ENCODE measurements at regions not wholly inside any gene's neighbourhood (a gene's known extent, or its start where the extent isn't known, plus 50 kb on each side); places are given as distances from the start of the nearest gene placed in this dataset.

DNA sequence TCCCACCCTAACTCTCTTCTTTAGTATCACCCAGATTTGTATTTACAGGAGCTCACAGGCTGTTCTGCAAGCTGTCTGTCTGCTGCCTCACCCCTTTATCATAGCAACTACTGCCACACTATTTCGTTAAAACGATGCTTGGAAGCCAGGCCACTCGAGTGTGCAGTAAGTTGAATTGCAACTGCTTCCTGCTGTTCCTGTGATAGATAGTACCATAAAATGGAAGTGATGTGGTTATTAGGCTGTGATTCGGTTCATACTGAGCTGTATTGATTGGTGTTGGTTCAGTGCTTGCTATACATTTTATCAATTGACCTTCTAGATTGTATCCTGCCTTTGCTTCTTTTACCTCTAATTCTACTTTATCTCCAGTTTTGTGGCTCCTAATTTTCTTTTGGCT lies 325.4 kb downstream of the RNF144B start:
- H3K27ac Mint-ChIP-seq: no peak overlapping the region
- H3K9me3 Mint-ChIP-seq: peaks cover 6% of the 10 kb centered on the region
- H3K4me1 Mint-ChIP-seq: no peaks in the 10 kb centered on the region
- POLR2A ChIA-PET: no interaction called here
- H3K4me3 Mint-ChIP-seq: no peak overlapping the region
- no peaks in the 10 kb centered on the region for H3K27me3 Mint-ChIP-seq
- H3K36me3 Mint-ChIP-seq: no peaks in the 10 kb centered on the region
- no peak for ATAC-seq (ENCODE audit: low read depth)
- DNase-seq: no peak

GRCh38 chr6:18720075-18720474 lies 332.9 kb downstream of the RNF144B start:
- no peaks in the 10 kb centered on the region for H3K27me3 Mint-ChIP-seq
- peaks cover 4% of the 10 kb centered on the region for H3K9me3 Mint-ChIP-seq
- DNase-seq: no peak
- no peak overlapping the region for H3K4me3 Mint-ChIP-seq
- ATAC-seq (ENCODE audit: low read depth): no peak
- no peak overlapping the region for H3K27ac Mint-ChIP-seq
- H3K36me3 Mint-ChIP-seq: no peaks in the 10 kb centered on the region
- no peaks in the 10 kb centered on the region for H3K4me1 Mint-ChIP-seq
- POLR2A ChIA-PET: no interaction called here

GRCh38 chr6:18724056-18724455 lies 336.9 kb downstream of the RNF144B start:
- Mint-ChIP-seq H3K4me3 (no peak overlapping the region), H3K27me3 (no peaks in the 10 kb centered on the region), H3K36me3 (no peaks in the 10 kb centered on the region), H3K27ac (no peak overlapping the region), H3K4me1 (no peaks in the 10 kb centered on the region), H3K9me3 (peaks cover 4% of the 10 kb centered on the region)
- POLR2A ChIA-PET: no interaction called here
- ATAC-seq (ENCODE audit: low read depth) (no peak), DNase-seq (no peak)

DNA sequence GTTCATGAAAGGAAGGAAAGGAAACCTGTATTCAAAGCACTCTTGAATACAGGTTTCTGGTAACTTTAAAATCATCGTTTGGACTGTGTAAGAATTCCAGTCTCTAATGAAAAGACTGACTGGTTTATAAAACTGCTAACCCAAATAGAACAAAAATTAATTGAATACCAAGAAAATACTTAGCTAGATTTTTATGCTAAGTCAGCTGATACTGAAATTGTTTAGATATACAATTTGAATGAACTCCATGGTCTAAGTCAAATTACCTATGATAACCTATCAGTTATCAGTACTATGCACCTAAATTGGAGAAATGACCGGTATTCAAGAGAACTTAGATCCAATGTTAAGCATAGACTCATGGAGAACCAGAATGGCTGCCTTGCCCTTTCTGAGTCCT lies 338.3 kb downstream of the RNF144B start:
- POLR2A ChIA-PET: no interaction called here
- DNase-seq (no peak), ATAC-seq (ENCODE audit: low read depth) (no peak)
- Mint-ChIP-seq H3K36me3 (no peaks in the 10 kb centered on the region), H3K27me3 (no peaks in the 10 kb centered on the region), H3K9me3 (peaks cover 4% of the 10 kb centered on the region), H3K4me1 (no peaks in the 10 kb centered on the region), H3K4me3 (no peak overlapping the region), H3K27ac (no peak overlapping the region)

DNA sequence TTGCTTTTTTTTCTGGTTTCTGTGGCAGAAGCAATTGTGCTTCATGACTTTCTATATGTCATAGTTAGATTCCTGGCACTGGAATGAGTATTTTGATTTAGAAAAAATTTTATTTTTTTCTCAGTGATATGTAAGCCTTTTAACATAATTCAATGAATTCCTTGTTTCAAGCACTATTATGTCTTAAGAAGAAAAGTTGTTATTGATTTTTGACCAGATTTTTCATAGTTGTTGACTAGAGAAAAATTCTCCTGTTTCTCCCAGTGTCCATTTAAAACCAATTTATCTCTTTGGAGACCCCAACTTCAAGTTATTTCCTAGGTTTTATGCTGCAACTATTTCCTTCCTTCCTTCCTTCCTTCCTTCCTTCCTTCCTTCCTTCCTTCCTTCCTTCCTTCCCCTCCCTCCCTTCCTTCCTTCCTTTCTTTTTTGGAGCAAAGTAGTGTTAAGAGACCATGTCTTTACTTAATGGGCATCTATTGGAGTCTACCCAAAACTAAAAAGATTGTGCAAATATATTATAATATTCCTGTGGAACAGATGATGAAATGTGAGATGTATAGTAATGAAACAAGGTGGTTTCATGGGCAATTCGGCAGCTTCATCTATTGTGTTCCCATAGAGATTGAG lies 346.9 kb downstream of the RNF144B start:
- Mint-ChIP-seq H3K36me3 (no peaks in the 10 kb centered on the region), H3K9me3 (no peaks in the 10 kb centered on the region), H3K4me1 (no peaks in the 10 kb centered on the region), H3K27me3 (no peaks in the 10 kb centered on the region), H3K27ac (no peak overlapping the region), H3K4me3 (no peak overlapping the region)
- POLR2A ChIA-PET: no interaction called here
- no peak for DNase-seq
- ATAC-seq (ENCODE audit: low read depth): no peak

- ATAC-seq (ENCODE audit: low read depth) (no peak), DNase-seq (no peak)
- H3K36me3 Mint-ChIP-seq: no peaks in the 10 kb centered on the region
- no peak overlapping the region for H3K27ac Mint-ChIP-seq
- H3K9me3 Mint-ChIP-seq: no peaks in the 10 kb centered on the region
- H3K4me1 Mint-ChIP-seq: no peaks in the 10 kb centered on the region
- POLR2A ChIA-PET: no interaction called here
- H3K4me3 Mint-ChIP-seq: no peak overlapping the region
- no peaks in the 10 kb centered on the region for H3K27me3 Mint-ChIP-seq
These were observed 354.6 kb downstream of the RNF144B start for GRCh38 chr6:18741741-18742140.

GRCh38 chr6:18742406-18742805 lies 355.3 kb downstream of the RNF144B start:
- Mint-ChIP-seq H3K9me3 (no peaks in the 10 kb centered on the region), H3K27ac (no peak overlapping the region), H3K4me3 (no peak overlapping the region), H3K36me3 (no peaks in the 10 kb centered on the region), H3K4me1 (no peaks in the 10 kb centered on the region), H3K27me3 (no peaks in the 10 kb centered on the region)
- POLR2A ChIA-PET: no interaction called here
- ATAC-seq (ENCODE audit: low read depth): no peak
- DNase-seq: no peak

DNA sequence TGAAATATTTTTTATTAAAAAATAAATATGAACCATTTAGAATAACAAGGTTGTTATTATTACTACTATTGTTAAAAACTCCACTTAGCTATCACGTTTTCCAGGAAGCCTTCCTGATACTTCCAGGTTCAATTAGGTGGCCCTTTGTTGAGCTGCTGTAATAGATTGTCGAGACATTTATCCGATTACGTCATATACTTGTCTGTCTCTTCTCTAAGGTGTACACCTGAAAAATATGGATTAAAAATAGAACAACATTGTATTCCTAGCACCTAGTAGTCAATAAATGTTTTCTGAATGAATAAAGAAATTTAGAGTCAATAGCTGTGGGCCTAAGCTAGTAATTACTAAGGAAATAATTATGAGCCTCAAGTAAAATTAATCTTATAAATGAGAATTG lies 359.6 kb downstream of the RNF144B start:
- no peaks in the 10 kb centered on the region for H3K36me3 Mint-ChIP-seq
- no peak overlapping the region for H3K4me3 Mint-ChIP-seq
- no peak for DNase-seq
- POLR2A ChIA-PET: interaction anchor here (0.6 kb wide), 1 partner anchor 25 kb away, joined by 3 read pairs; no protein-coding TSS in a partner anchor
- no peaks in the 10 kb centered on the region for H3K27me3 Mint-ChIP-seq
- H3K4me1 Mint-ChIP-seq: no peaks in the 10 kb centered on the region
- no peak for ATAC-seq (ENCODE audit: low read depth)
- no peak overlapping the region for H3K27ac Mint-ChIP-seq
- no peaks in the 10 kb centered on the region for H3K9me3 Mint-ChIP-seq

- POLR2A ChIA-PET: no interaction called here
- H3K27me3 Mint-ChIP-seq: no peaks in the 10 kb centered on the region
- H3K36me3 Mint-ChIP-seq: no peaks in the 10 kb centered on the region
- DNase-seq: no peak
- no peaks in the 10 kb centered on the region for H3K4me1 Mint-ChIP-seq
- no peaks in the 10 kb centered on the region for H3K9me3 Mint-ChIP-seq
- H3K4me3 Mint-ChIP-seq: no peak overlapping the region
- no peak for ATAC-seq (ENCODE audit: low read depth)
- H3K27ac Mint-ChIP-seq: no peak overlapping the region
These were observed 361.2 kb downstream of the RNF144B start for GRCh38 chr6:18748314-18748713.

- Mint-ChIP-seq H3K36me3 (no peaks in the 10 kb centered on the region), H3K27ac (no peak overlapping the region), H3K4me1 (no peaks in the 10 kb centered on the region), H3K9me3 (no peaks in the 10 kb centered on the region), H3K4me3 (no peak overlapping the region), H3K27me3 (no peaks in the 10 kb centered on the region)
- ATAC-seq (ENCODE audit: low read depth) (no peak), DNase-seq (no peak)
- POLR2A ChIA-PET: no interaction called here
These were observed 365.3 kb downstream of the RNF144B start for GRCh38 chr6:18752278-18753068.

DNA sequence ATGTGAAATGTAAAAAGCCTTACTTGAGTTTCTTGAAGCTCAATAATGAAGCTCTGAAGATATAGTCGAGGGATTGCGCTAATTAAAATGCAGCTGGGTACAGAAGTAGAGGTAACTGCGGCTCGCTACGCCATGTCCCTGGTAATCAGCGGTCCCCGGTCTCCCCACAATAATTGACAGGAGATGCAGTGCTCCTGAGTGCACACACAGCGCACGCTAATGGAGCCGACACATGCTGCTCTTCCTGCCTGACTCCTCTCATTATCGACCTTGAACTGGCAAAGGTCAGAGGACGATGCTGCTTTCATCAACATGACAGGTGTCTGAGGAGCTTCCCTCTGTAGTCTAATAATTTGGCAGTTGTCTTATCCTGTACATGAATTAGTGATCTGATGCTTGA lies 365.9 kb downstream of the RNF144B start:
- H3K27ac Mint-ChIP-seq: no peak overlapping the region
- ATAC-seq (ENCODE audit: low read depth): no peak
- POLR2A ChIA-PET: no interaction called here
- no peaks in the 10 kb centered on the region for H3K4me1 Mint-ChIP-seq
- H3K4me3 Mint-ChIP-seq: no peak overlapping the region
- no peaks in the 10 kb centered on the region for H3K27me3 Mint-ChIP-seq
- no peaks in the 10 kb centered on the region for H3K36me3 Mint-ChIP-seq
- DNase-seq: no peak
- no peaks in the 10 kb centered on the region for H3K9me3 Mint-ChIP-seq

DNA sequence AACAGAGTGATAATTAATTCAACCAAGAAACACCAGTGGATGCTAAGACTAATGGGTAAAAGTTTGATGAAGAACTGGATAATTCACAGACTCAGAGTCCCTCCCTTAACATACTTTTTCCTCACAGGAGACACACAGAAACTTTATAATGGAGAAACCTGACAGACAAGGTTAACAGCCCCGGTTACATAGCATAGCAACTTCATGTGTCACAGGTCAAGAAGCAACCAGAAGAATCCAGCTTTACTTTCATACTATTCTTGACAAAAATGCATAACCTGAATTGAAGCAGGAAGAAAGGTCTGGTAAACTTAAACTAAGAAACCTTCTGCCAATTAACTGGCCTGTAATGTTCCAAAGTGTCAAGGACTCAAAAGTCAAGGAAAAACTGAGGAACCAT lies 375.9 kb downstream of the RNF144B start:
- Mint-ChIP-seq H3K9me3 (peaks cover 6% of the 10 kb centered on the region), H3K4me1 (no peaks in the 10 kb centered on the region), H3K27ac (no peak overlapping the region), H3K36me3 (no peaks in the 10 kb centered on the region), H3K4me3 (no peak overlapping the region), H3K27me3 (no peaks in the 10 kb centered on the region)
- no peak for ATAC-seq (ENCODE audit: low read depth)
- DNase-seq: no peak
- POLR2A ChIA-PET: no interaction called here

DNA sequence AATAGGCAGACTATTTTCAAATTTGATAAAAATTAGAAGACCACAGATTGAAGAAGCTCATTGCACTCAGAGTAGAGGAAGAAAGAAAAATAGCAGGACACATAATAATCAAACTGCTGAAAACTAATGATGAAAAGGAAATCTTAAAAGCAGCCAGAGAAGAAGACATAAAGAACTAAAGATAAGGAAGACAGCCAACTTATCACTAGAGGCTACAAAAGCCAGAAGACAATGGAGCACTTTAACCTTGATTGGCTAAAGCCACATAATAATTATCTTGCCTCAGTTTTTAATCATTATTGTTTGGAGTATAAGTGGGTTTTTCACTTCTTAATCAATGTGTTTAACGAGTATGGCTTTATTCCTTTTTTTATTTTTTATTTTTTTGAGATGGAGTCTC lies 397.6 kb downstream of the RNF144B start:
- DNase-seq (no peak), ATAC-seq (ENCODE audit: low read depth) (no peak)
- no peaks in the 10 kb centered on the region for H3K4me1 Mint-ChIP-seq
- peaks cover 6% of the 10 kb centered on the region for H3K9me3 Mint-ChIP-seq
- H3K4me3 Mint-ChIP-seq: no peak overlapping the region
- H3K36me3 Mint-ChIP-seq: no peaks in the 10 kb centered on the region
- POLR2A ChIA-PET: no interaction called here
- H3K27me3 Mint-ChIP-seq: no peaks in the 10 kb centered on the region
- H3K27ac Mint-ChIP-seq: no peak overlapping the region

GRCh38 chr6:18785810-18786490 lies 398.8 kb downstream of the RNF144B start:
- no peaks in the 10 kb centered on the region for H3K4me1 Mint-ChIP-seq
- no peaks in the 10 kb centered on the region for H3K27me3 Mint-ChIP-seq
- H3K9me3 Mint-ChIP-seq: peaks cover 6% of the 10 kb centered on the region
- no peak for ATAC-seq (ENCODE audit: low read depth)
- H3K36me3 Mint-ChIP-seq: no peaks in the 10 kb centered on the region
- no peak overlapping the region for H3K27ac Mint-ChIP-seq
- H3K4me3 Mint-ChIP-seq: no peak overlapping the region
- DNase-seq: no peak
- POLR2A ChIA-PET: no interaction called here

Data from activated naive CD8-positive, alpha-beta T cell treated with anti-CD3 and anti-CD28 coated beads, Interleukin-2, amount 10 ng/mL, durations not matched to agents 7 days and 5 days (primary cell).